Panc1 (cell line): ENCODE measurements at regions not wholly inside any gene's neighbourhood (a gene's known extent, or its start where the extent isn't known, plus 50 kb on each side); places are given as distances from the start of the nearest gene placed in this dataset.

Experiments
- ATAC-seq: fragments of 200-7000 bp; cut with Tn5 transposase; 2 replicates; pipeline ENCODE4 v1.9.1; 2020; ENCODE audit warnings: mild to moderate bottlenecking, moderate library complexity
- BruUV-seq: library from RNA; stranded (reverse); fragments of 400-500 nt; replicated peaks from 2 replicates; lab custom pipeline; 2021; lab: Mats Ljungman, UMichigan
- CTCF ChIA-PET: fragments of 300-600 bp; sonication (Branson Sonifier 250); formaldehyde crosslinking; loops from one replicate; lab custom pipeline; 2022; ENCODE audit warnings: antibody characterized with exemption; lab: Charles Lee
- POLR2A ChIA-PET: fragments of 300-600 bp; sonication (Branson Sonifier 250); formaldehyde crosslinking; loops from one replicate; lab custom pipeline; 2022; ENCODE audit warnings: antibody characterized with exemption; lab: Charles Lee
- DNase-seq: peaks from one replicate; pipeline ENCODE4 v3.0.0-alpha.2; 2010; ENCODE audit warnings: low read depth, low spot score
- H3K27ac ChIP-seq: 2 replicates; pipeline ENCODE4 v1.5.1; 2011; ENCODE audit warnings: mild to moderate bottlenecking, low read length, inconsistent platforms
- H3K27me3 ChIP-seq: fragments of 200-500 bp; sonication (Bioruptor generic); 2 replicates; pipeline ENCODE4 v1.6.0; 2014; ENCODE audit warnings: low read length, inconsistent platforms; ENCODE audit not compliant: control insufficient read depth, insufficient read depth
- H3K36me3 ChIP-seq: fragments of 200-500 bp; sonication (Bioruptor generic); 2 replicates; pipeline ENCODE4 v1.5.1; 2014; ENCODE audit warnings: inconsistent platforms, mild to moderate bottlenecking, low read length, moderate library complexity; ENCODE audit not compliant: control insufficient read depth, insufficient read depth
- H3K4me1 ChIP-seq: 2 replicates; pipeline ENCODE4 v1.5.1; 2011; ENCODE audit warnings: inconsistent platforms, mild to moderate bottlenecking, low read length, moderate library complexity; ENCODE audit not compliant: control insufficient read depth, insufficient read depth
- H3K4me3 ChIP-seq, 2 experiments: 2 replicates each; pipeline ENCODE4 v1.5.1; 2011 to 2012; ENCODE audit warnings: low read depth in 2 of 2, low read length in 2 of 2, mild to moderate bottlenecking in 2 of 2, inconsistent platforms in 1 of 2, moderate library complexity in 1 of 2
- H3K9me3 ChIP-seq: fragments of 200-500 bp; sonication (Bioruptor generic); 2 replicates; pipeline ENCODE4 v1.5.1; 2014; ENCODE audit warnings: low read depth, mild to moderate bottlenecking, inconsistent platforms, low read length, moderate library complexity; ENCODE audit not compliant: control insufficient read depth, insufficient read depth
- POLR2AphosphoS5 ChIP-seq: IDR thresholded peaks from 2 replicates; pipeline ENCODE4 v1.6.1; 2012; ENCODE audit warnings: mild to moderate bottlenecking, low read depth, low read length, moderate library complexity
- SIN3A ChIP-seq: IDR thresholded peaks from 2 replicates; pipeline ENCODE4 v1.6.1; 2012; ENCODE audit warnings: low read depth, mild to moderate bottlenecking, low read length, moderate library complexity, borderline replicate concordance; ENCODE audit not compliant: insufficient read depth
- TCF7L2 ChIP-seq: IDR thresholded peaks from 2 replicates; pipeline ENCODE4 v1.6.1; 2011; ENCODE audit warnings: mild to moderate bottlenecking, low read depth, low read length, inconsistent platforms
- in situ Hi-C: cut with HindIII; loops from 2 replicates; pipeline ENCODE4 v1.10.0; 2016; ENCODE audit warnings: low sequenced_read_pairs, low pct_unique_long_range_greater_than_20kb
- intact Hi-C: fragments of 100-400 bp; cut with micrococcal nuclease; formaldehyde crosslinking; loops from one replicate; pipeline ENCODE4 v1.10.0; 2022; ENCODE audit not compliant: unreplicated experiment
- TF ChIP-seq, protein P1 (sequence below): fragments of 450-650 bp; IDR thresholded peaks from 2 replicates; pipeline ENCODE4 v1.5.1; 2017; ENCODE audit warnings: mild to moderate bottlenecking
- TF ChIP-seq, protein P2 (sequence below), 2 experiments: IDR thresholded peaks; 2 replicates each; pipeline ENCODE4 v1.6.1; 2011 to 2012; ENCODE audit warnings: low read depth in 2 of 2, control low read depth in 1 of 2, low read length in 1 of 2, mild to moderate bottlenecking in 1 of 2, moderate library complexity in 1 of 2; ENCODE audit not compliant: insufficient read depth in 1 of 2

DNA sequence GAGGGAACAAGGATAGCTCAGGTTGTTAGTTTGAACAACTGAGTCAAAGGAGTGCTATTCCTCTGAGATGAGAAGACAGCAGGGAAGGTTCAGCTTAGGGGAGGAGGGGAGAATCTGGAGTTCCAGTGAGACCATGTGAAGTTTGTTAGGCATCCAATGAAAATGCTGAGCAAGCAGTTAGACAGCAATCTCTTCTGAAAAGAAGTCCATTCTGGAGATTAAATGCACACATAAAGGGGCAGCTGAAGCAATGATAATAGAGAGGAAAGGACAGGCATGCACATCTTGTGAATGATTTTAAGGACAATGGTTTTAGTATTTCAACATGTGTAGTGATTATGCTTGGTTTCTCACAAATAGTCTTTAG, 89.7 kb upstream of the GHITM start:
- DNase-seq (no peak), ATAC-seq (no peak)
- no peaks in the 10 kb centered on the region for H3K4me1 ChIP-seq
- H3K36me3 ChIP-seq, result no peaks in the 10 kb centered on the region
- in situ Hi-C loops (no loop called here), intact Hi-C loops (no loop called here)
- TF ChIP-seq POLR2AphosphoS5 (no peak), SIN3A (no peak), TCF7L2 (no peak)
- TF ChIP-seq, protein P1, sequence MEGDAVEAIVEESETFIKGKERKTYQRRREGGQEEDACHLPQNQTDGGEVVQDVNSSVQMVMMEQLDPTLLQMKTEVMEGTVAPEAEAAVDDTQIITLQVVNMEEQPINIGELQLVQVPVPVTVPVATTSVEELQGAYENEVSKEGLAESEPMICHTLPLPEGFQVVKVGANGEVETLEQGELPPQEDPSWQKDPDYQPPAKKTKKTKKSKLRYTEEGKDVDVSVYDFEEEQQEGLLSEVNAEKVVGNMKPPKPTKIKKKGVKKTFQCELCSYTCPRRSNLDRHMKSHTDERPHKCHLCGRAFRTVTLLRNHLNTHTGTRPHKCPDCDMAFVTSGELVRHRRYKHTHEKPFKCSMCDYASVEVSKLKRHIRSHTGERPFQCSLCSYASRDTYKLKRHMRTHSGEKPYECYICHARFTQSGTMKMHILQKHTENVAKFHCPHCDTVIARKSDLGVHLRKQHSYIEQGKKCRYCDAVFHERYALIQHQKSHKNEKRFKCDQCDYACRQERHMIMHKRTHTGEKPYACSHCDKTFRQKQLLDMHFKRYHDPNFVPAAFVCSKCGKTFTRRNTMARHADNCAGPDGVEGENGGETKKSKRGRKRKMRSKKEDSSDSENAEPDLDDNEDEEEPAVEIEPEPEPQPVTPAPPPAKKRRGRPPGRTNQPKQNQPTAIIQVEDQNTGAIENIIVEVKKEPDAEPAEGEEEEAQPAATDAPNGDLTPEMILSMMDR, result no peak
- TF ChIP-seq, protein P2, sequence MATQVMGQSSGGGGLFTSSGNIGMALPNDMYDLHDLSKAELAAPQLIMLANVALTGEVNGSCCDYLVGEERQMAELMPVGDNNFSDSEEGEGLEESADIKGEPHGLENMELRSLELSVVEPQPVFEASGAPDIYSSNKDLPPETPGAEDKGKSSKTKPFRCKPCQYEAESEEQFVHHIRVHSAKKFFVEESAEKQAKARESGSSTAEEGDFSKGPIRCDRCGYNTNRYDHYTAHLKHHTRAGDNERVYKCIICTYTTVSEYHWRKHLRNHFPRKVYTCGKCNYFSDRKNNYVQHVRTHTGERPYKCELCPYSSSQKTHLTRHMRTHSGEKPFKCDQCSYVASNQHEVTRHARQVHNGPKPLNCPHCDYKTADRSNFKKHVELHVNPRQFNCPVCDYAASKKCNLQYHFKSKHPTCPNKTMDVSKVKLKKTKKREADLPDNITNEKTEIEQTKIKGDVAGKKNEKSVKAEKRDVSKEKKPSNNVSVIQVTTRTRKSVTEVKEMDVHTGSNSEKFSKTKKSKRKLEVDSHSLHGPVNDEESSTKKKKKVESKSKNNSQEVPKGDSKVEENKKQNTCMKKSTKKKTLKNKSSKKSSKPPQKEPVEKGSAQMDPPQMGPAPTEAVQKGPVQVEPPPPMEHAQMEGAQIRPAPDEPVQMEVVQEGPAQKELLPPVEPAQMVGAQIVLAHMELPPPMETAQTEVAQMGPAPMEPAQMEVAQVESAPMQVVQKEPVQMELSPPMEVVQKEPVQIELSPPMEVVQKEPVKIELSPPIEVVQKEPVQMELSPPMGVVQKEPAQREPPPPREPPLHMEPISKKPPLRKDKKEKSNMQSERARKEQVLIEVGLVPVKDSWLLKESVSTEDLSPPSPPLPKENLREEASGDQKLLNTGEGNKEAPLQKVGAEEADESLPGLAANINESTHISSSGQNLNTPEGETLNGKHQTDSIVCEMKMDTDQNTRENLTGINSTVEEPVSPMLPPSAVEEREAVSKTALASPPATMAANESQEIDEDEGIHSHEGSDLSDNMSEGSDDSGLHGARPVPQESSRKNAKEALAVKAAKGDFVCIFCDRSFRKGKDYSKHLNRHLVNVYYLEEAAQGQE (IDR thresholded peaks at IDR 0.05; ENCODE audit: insufficient read depth in 1 of 2, low read depth in 2 of 2, low read length in 1 of 2), result no peak
- H3K4me3 ChIP-seq, result no peak overlapping the region
- ChIA-PET CTCF (no interaction called here), POLR2A (no interaction called here)
- peaks cover 2% of the 10 kb centered on the region; the same call in 1 of the 2 replicates for H3K27me3 ChIP-seq
- BruUV-seq, result no TSS peak
- H3K9me3 ChIP-seq, result no peaks in the 10 kb centered on the region
- no peak overlapping the region for H3K27ac ChIP-seq

DNA sequence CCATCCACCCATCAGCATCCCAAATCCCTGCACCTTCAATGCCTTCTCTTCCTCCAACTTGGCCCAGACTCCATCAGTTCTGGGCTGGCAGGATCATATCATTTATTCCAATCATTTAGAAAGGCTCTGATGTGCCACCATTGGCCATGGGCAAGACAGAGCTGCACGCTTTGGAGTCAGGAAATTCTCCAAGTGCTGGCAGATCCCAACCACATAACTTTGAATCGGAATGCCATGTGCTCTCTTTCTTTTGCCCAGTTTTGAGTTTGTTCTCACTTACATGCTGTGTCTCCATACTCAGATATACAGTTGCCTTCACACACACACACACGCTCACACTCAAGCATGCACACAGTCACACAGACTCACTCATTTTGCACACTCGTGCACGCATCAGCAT, 85.7 kb upstream of the GHITM start:
- no peak for TF ChIP-seq SIN3A
- DNase-seq, result no peak
- ChIA-PET CTCF (no interaction called here), POLR2A (no interaction called here)
- BruUV-seq, result no TSS peak
- in situ Hi-C loops (no loop called here), intact Hi-C loops (no loop called here)
- H3K4me3 ChIP-seq, result no peak overlapping the region
- peaks cover 5% of the 10 kb centered on the region; the same call in 1 of the 2 replicates for H3K27me3 ChIP-seq
- no peaks in the 10 kb centered on the region for H3K4me1 ChIP-seq
- H3K36me3 ChIP-seq, result no peaks in the 10 kb centered on the region
- no peaks in the 10 kb centered on the region for H3K9me3 ChIP-seq
- no peak for ATAC-seq
- H3K27ac ChIP-seq, result no peak overlapping the region

DNA sequence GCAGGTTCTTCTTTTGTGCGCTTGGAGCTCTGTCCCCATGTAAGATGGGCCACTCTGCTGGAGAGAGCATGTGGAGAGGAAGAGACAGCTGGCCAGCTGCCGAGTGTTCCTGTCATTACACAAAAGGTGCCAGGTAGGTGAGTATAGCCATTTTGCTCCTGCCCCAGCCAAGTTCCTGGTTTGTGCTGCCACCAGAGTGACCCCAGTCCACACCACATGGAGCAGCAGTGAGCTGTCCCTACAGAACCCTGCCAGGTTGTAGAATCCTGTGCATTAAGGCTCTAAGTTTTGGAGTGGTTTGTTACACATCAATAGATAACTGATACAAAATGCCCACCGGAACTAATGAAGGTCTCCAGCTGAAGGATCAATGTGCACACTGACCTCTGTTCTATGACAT, 84.6 kb upstream of the GHITM start:
- TF ChIP-seq, protein P1, result no peak
- TF ChIP-seq, protein P2 (IDR thresholded peaks at IDR 0.05; ENCODE audit: insufficient read depth in 1 of 2, low read depth in 2 of 2, low read length in 1 of 2), result no peak
- TF ChIP-seq TCF7L2 (no peak), POLR2AphosphoS5 (no peak), SIN3A (no peak)
- intact Hi-C loops, result no loop called here
- peaks cover 8% of the 10 kb centered on the region; the same call in 1 of the 2 replicates for H3K27me3 ChIP-seq
- in situ Hi-C loops, result no loop called here
- BruUV-seq, result no TSS peak
- H3K27ac ChIP-seq, result no peak overlapping the region
- no peaks in the 10 kb centered on the region for H3K4me1 ChIP-seq
- no peak overlapping the region for H3K4me3 ChIP-seq
- H3K9me3 ChIP-seq, result no peaks in the 10 kb centered on the region
- no peak for DNase-seq
- ChIA-PET CTCF (no interaction called here), POLR2A (no interaction called here)
- H3K36me3 ChIP-seq, result no peaks in the 10 kb centered on the region
- no peak for ATAC-seq
